ENCODE measurements at regions not wholly inside any gene's neighbourhood (a gene's known extent, or its start where the extent isn't known, plus 50 kb on each side); places are given as distances from the start of the nearest gene placed in this dataset.
"Not testable (repeated sequence)": the region's sequence is repeated elsewhere in the genome, so short reads cannot be mapped to it uniquely, and the experiment has no call there.

DNA sequence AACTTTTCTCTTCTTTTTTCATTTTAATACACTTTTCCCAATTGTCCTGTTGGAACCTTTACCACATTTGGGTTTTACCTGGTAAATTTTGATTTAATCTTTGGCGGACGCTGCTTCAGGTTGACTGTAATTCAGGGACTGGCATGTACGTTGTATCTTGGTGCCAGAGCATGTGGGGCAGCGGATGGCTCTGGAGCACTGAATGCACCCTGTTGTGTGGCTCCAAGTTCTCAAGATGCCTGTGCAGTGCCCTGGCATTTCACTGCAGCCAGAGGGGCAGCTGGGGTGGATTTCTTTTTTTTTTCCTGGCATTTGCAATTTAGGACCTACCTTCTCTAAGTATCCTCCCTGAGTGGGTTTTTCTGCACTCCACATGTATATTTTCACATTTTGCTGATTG lies 242.2 kb downstream of the BLID start:
- H3K4me3 ChIP-seq (ENCODE audit: low read depth, low read length): no peak overlapping the region

GRCh38 chr11:121872356-121872755 lies 243.7 kb downstream of the BLID start:
- Histone ChIP-seq H3K4me3 (ENCODE audit: low read depth, low read length) (no peak overlapping the region), H3K36me3 (ENCODE audit: insufficient read depth) (no peaks in the 10 kb centered on the region), H3K27ac (ENCODE audit: low read depth) (no peak overlapping the region), H3K4me1 (ENCODE audit: insufficient read depth) (no peaks in the 10 kb centered on the region)
- whole genome bisulfite sequencing: 89% methylated on average over 5 of the region's 5 CpGs
- no peak for DNase-seq (ENCODE audit: extremely low spot score)

More for the DNA sequence above, 242.2 kb downstream of the BLID start:
- DNase-seq (ENCODE audit: extremely low spot score): no peak
- H3K4me1 ChIP-seq (ENCODE audit: insufficient read depth): no peaks in the 10 kb centered on the region
- H3K27ac ChIP-seq (ENCODE audit: low read depth): no peak overlapping the region
- H3K36me3 ChIP-seq (ENCODE audit: insufficient read depth): no peaks in the 10 kb centered on the region
- WGBS: 97% methylated on average over 4 of the region's 4 CpGs

DNA sequence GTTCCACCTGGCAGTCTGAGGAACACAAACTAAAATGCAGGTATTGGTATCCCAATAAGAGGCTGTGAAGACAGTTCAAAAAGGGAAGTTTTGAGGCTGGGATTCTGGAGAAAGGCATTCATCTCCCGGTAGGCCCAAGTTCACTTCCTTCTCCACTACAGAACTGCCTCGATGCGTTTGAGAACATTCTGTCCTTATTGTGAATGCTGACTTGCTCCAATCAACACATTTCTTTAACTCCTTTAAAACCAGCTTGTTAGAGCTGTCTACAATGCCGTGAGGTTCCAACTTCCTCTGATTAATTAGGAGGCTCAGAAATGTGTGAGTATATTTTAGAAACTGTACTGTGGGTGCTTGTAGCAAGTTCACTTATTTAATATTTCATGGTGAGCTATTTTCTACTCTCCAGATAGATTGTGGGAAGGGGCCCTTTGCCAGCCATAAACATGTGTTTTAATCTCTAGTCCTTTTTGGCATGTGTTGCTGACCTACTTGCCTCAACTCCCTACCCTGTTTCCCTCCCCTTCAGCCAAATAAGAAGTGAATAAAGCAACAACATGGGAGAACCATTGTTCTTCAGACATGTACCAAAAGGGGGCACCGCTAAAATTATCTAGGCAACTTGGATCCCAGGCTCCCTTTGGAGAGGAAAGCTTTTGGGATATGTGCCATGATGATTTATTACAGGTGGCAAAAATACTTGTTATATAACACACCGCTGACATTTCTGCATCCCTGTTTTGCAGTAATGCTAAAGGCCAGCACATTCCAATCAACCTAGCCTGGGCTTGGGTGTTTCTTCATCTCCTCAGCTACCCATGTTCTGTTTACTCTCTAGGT lies 245.6 kb downstream of the BLID start:
- 56% methylated on average over 6 of the region's 6 CpGs for WGBS
- Histone ChIP-seq H3K4me3 (ENCODE audit: low read depth, low read length) (no peak overlapping the region), H3K4me1 (ENCODE audit: insufficient read depth) (no peaks in the 10 kb centered on the region), H3K27ac (ENCODE audit: low read depth) (no peak overlapping the region), H3K36me3 (ENCODE audit: insufficient read depth) (no peaks in the 10 kb centered on the region)
- DNase-seq (ENCODE audit: extremely low spot score): no peak

GRCh38 chr11:121869478-121869877 lies 246.5 kb downstream of the BLID start:
- 84% methylated on average over 7 of the region's 7 CpGs for WGBS
- no peak for DNase-seq (ENCODE audit: extremely low spot score)
- Histone ChIP-seq H3K36me3 (ENCODE audit: insufficient read depth) (no peaks in the 10 kb centered on the region), H3K27ac (ENCODE audit: low read depth) (no peak overlapping the region), H3K4me3 (ENCODE audit: low read depth, low read length) (no peak overlapping the region), H3K4me1 (ENCODE audit: insufficient read depth) (no peaks in the 10 kb centered on the region)

- no peaks in the 10 kb centered on the region for H3K4me1 ChIP-seq (ENCODE audit: insufficient read depth)
- no peak for DNase-seq (ENCODE audit: extremely low spot score)
- 81% methylated on average over 6 of the region's 6 CpGs for WGBS
- no peak overlapping the region for H3K27ac ChIP-seq (ENCODE audit: low read depth)
- no peaks in the 10 kb centered on the region for H3K36me3 ChIP-seq (ENCODE audit: insufficient read depth)
- no peak overlapping the region for H3K4me3 ChIP-seq (ENCODE audit: low read depth, low read length)
These were observed 249.3 kb downstream of the BLID start for GRCh38 chr11:121866754-121867153.

DNA sequence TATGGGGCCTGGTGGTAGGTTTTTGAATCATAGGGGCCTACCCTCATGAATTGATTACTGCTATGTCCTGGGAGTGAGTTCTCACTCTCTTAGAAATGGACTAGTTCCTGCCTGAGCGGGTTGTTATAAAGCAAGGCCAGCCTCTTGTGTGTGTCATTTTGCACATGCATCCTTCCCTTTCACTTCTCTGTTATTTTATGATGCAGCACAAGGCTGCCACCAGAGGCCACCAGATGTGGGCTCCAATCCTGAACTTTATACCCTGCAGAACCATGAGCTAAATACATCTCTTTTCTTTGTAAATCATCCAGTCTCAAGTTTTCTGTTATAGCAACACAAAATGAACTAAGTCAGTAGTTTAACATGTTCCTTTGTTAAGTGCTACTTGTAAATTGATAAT lies 251.4 kb downstream of the BLID start:
- Histone ChIP-seq H3K27ac (ENCODE audit: low read depth) (no peak overlapping the region), H3K36me3 (ENCODE audit: insufficient read depth) (no peaks in the 10 kb centered on the region), H3K4me1 (ENCODE audit: insufficient read depth) (no peaks in the 10 kb centered on the region), H3K4me3 (ENCODE audit: low read depth, low read length) (no peak overlapping the region)
- DNase-seq (ENCODE audit: extremely low spot score): no peak
- WGBS: 90% methylated on average over 1 of the region's 1 CpG

DNA sequence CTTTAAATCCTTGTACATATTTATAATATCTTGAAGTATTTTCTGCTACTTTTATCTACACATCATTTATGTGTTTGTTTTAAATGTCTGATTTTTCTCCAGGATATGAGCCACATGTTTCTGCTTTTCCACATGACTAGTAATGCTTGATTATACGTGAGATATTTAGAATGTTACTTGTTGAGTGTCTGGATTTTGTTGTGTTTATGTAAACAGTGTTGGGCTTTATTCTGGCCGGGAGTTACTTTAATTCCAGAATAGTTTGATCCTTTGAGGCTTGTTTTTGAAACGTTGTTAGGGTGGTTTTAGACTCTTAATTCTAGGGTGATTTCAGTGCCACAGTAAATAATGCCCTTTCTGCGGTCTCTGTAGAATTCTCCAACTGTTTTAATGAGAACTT lies 252.9 kb downstream of the BLID start:
- Histone ChIP-seq H3K36me3 (ENCODE audit: insufficient read depth) (no peaks in the 10 kb centered on the region), H3K4me3 (ENCODE audit: low read depth, low read length) (no peak overlapping the region), H3K27ac (ENCODE audit: low read depth) (no peak overlapping the region), H3K4me1 (ENCODE audit: insufficient read depth) (no peaks in the 10 kb centered on the region)
- WGBS: 46% methylated on average over 4 of the region's 4 CpGs
- no peak for DNase-seq (ENCODE audit: extremely low spot score)

DNA sequence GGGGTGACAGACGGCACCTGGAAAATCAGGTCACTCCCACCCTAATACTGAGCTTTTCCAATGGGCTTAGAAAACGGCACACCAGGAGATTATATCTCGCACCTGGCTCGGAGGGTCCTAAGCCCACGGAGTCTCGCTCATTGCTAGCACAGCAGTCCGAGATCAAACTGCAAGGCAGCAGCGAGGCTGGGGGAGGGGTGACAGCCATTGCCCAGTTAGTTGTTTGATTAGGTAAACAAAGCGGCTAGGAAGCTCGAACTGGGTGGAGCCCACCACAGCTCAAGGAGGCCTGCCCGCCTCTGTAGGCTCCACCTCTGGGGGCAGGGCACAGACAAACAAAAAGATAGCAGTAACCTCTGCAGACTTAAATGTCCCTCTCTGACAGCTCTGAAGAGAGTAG lies 260.9 kb downstream of the BLID start:
- H3K4me1 ChIP-seq (ENCODE audit: insufficient read depth); H3K27ac ChIP-seq (ENCODE audit: low read depth); H3K4me3 ChIP-seq (ENCODE audit: low read depth, low read length); H3K36me3 ChIP-seq (ENCODE audit: insufficient read depth); DNase-seq (ENCODE audit: extremely low spot score): not testable (repeated sequence)
- WGBS: 92% methylated on average over 11 of the region's 11 CpGs

DNA sequence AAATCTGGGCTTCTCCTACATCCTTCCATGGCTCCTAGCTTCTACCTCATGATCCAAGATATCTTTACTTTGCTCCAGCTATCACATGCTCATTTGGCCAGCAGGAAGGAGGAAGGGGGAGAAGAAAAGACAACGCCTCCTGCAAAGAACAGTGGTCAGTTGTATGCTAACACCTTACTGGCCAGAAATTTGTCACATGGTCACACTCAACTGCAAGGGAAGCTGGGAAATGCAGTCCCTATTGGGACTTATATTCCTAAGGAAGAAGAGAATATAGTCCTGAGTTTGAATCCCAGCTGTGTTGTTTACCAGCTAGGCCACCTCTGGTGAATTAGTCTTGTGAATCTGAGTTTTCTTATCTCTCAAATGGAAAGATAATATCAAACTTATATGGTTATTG lies 272.0 kb downstream of the BLID start:
- no peak overlapping the region for H3K27ac ChIP-seq (ENCODE audit: low read depth)
- 85% methylated on average over 1 of the region's 1 CpG for WGBS

GRCh38 chr11:121842192-121842585 lies 273.8 kb downstream of the BLID start:
- Histone ChIP-seq H3K36me3 (ENCODE audit: insufficient read depth) (no peaks in the 10 kb centered on the region), H3K27ac (ENCODE audit: low read depth) (no peak overlapping the region), H3K4me3 (ENCODE audit: low read depth, low read length) (no peak overlapping the region), H3K4me1 (ENCODE audit: insufficient read depth) (no peaks in the 10 kb centered on the region)
- 93% methylated on average over 5 of the region's 5 CpGs for WGBS
- no peak for DNase-seq (ENCODE audit: extremely low spot score)

More for the DNA sequence above, 272.0 kb downstream of the BLID start:
- Histone ChIP-seq H3K4me3 (ENCODE audit: low read depth, low read length) (no peak overlapping the region), H3K36me3 (ENCODE audit: insufficient read depth) (no peaks in the 10 kb centered on the region), H3K4me1 (ENCODE audit: insufficient read depth) (no peaks in the 10 kb centered on the region)
- DNase-seq (ENCODE audit: extremely low spot score): no peak

GRCh38 chr11:121841487-121842191 lies 274.4 kb downstream of the BLID start:
- DNase-seq (ENCODE audit: extremely low spot score): no peak
- no peak overlapping the region for H3K4me3 ChIP-seq (ENCODE audit: low read depth, low read length)
- H3K27ac ChIP-seq (ENCODE audit: low read depth): no peak overlapping the region
- H3K36me3 ChIP-seq (ENCODE audit: insufficient read depth): no peaks in the 10 kb centered on the region
- no peaks in the 10 kb centered on the region for H3K4me1 ChIP-seq (ENCODE audit: insufficient read depth)
- WGBS: 40% methylated on average over 5 of the region's 5 CpGs

- no peaks in the 10 kb centered on the region for H3K36me3 ChIP-seq (ENCODE audit: insufficient read depth)
These were observed 276.2 kb downstream of the BLID start for GRCh38 chr11:121839781-121840180.

GRCh38 chr11:121838571-121838970 lies 277.4 kb downstream of the BLID start:
- Histone ChIP-seq H3K4me3 (ENCODE audit: low read depth, low read length) (no peak overlapping the region), H3K27ac (ENCODE audit: low read depth) (no peak overlapping the region), H3K4me1 (ENCODE audit: insufficient read depth) (no peaks in the 10 kb centered on the region), H3K36me3 (ENCODE audit: insufficient read depth) (no peaks in the 10 kb centered on the region)
- no peak for DNase-seq (ENCODE audit: extremely low spot score)
- 81% methylated on average over 1 of the region's 1 CpG for WGBS

More at GRCh38 chr11:121839781-121840180, 276.2 kb downstream of the BLID start:
- H3K4me3 ChIP-seq (ENCODE audit: low read depth, low read length): no peak overlapping the region
- 93% methylated on average over 1 of the region's 1 CpG for WGBS
- no peak for DNase-seq (ENCODE audit: extremely low spot score)
- no peaks in the 10 kb centered on the region for H3K4me1 ChIP-seq (ENCODE audit: insufficient read depth)
- no peak overlapping the region for H3K27ac ChIP-seq (ENCODE audit: low read depth)

DNA sequence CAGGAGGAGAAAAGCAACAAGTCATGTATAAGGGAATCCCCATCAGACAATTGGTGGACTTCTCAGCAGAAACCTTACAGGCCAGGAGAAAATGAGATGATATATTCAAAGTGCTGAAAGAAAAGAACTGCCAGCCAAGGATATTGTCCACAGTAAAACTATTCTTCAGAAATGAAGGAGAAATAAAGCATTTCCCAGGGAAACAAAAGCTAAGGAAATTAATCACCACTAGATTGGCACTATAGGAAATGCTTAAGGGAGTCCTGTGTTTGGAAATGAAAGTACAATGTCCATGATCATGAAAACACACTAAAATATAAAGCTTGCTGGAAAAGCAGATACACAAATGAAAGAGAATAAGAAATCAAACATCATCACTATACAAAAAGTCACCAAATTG lies 282.0 kb downstream of the BLID start:
- DNase-seq (ENCODE audit: extremely low spot score): no peak
- no peak overlapping the region for H3K27ac ChIP-seq (ENCODE audit: low read depth)
- no peak overlapping the region for H3K4me3 ChIP-seq (ENCODE audit: low read depth, low read length)
- H3K36me3 ChIP-seq (ENCODE audit: insufficient read depth): no peaks in the 10 kb centered on the region
- no peaks in the 10 kb centered on the region for H3K4me1 ChIP-seq (ENCODE audit: insufficient read depth)
